ENCODE measurements at regions not wholly inside any gene's neighbourhood (a gene's known extent, or its start where the extent isn't known, plus 50 kb on each side); places are given as distances from the start of the nearest gene placed in this dataset.
A peak's percentile ranks its signal among the peaks of the same experiment; 100 is the strongest.

GRCh38 chr12:93130366-93131054, 201.4 kb upstream of the EEA1 start:
- ChIA-PET POLR2A (no interaction called here), CTCF (no interaction called here)
- no peaks in the 10 kb centered on the region for H3K9me3 ChIP-seq (ENCODE audit: control insufficient read depth, insufficient read depth, low read depth, low read length)
- H3K27ac ChIP-seq (ENCODE audit: extremely low read depth, low read depth, low read length): no peak overlapping the region
- TF ChIP-seq, protein P1, sequence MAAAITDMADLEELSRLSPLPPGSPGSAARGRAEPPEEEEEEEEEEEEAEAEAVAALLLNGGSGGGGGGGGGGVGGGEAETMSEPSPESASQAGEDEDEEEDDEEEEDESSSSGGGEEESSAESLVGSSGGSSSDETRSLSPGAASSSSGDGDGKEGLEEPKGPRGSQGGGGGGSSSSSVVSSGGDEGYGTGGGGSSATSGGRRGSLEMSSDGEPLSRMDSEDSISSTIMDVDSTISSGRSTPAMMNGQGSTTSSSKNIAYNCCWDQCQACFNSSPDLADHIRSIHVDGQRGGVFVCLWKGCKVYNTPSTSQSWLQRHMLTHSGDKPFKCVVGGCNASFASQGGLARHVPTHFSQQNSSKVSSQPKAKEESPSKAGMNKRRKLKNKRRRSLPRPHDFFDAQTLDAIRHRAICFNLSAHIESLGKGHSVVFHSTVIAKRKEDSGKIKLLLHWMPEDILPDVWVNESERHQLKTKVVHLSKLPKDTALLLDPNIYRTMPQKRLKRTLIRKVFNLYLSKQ (tag by site-specific recombination; IDR thresholded peaks at IDR 0.05; ENCODE audit: borderline replicate concordance): no peak
- TF ChIP-seq ZBTB8A (tag by site-specific recombination; IDR thresholded peaks at IDR 0.05): 0 out of 2 replicates have a peak, but pooled peaks have one; percentile 14
- no peak overlapping the region for H3K4me3 ChIP-seq (ENCODE audit: low read depth, low read length)
- peaks cover 5% of the 10 kb centered on the region; the same call in 1 of the 2 replicates for H3K4me1 ChIP-seq (ENCODE audit: control insufficient read depth, insufficient read depth, low read length)
- H3K36me3 ChIP-seq (ENCODE audit: control insufficient read depth in 2 of 2, insufficient read depth in 1 of 2, low read length in 2 of 2): no peaks in the 10 kb centered on the region

- no peaks in the 10 kb centered on the region for H3K9me3 ChIP-seq (ENCODE audit: control insufficient read depth, insufficient read depth, low read depth, low read length)
- H3K27ac ChIP-seq (ENCODE audit: extremely low read depth, low read depth, low read length): no peak overlapping the region
- ChIA-PET CTCF (no interaction called here), POLR2A (no interaction called here)
- H3K4me3 ChIP-seq (ENCODE audit: low read depth, low read length): no peak overlapping the region
- H3K36me3 ChIP-seq (ENCODE audit: control insufficient read depth in 2 of 2, insufficient read depth in 1 of 2, low read length in 2 of 2): no peaks in the 10 kb centered on the region
- H3K4me1 ChIP-seq (ENCODE audit: control insufficient read depth, insufficient read depth, low read length): peaks cover 10% of the 10 kb centered on the region; the same call in 1 of the 2 replicates
- TF ChIP-seq ZNF433 (tag by site-specific recombination; IDR thresholded peaks at IDR 0.05; ENCODE audit: low read depth) (no peak), ZNF391 (tag by site-specific recombination; IDR thresholded peaks at IDR 0.05; ENCODE audit: borderline replicate concordance, low read depth) (no peak), ZNF561 (tag by site-specific recombination; IDR thresholded peaks at IDR 0.05; ENCODE audit: borderline replicate concordance) (no peak), ZNF558 (tag by site-specific recombination; IDR thresholded peaks at IDR 0.05) (no peak), ZNF223 (tag by site-specific recombination; IDR thresholded peaks at IDR 0.05) (no peak), ZNF473 (tag by site-specific recombination; IDR thresholded peaks at IDR 0.05) (no peak), OVOL3 (tag by site-specific recombination; IDR thresholded peaks at IDR 0.05) (no peak), ZNF37A (tag by site-specific recombination; IDR thresholded peaks at IDR 0.05) (no peak)
- TF ChIP-seq, protein P2, sequence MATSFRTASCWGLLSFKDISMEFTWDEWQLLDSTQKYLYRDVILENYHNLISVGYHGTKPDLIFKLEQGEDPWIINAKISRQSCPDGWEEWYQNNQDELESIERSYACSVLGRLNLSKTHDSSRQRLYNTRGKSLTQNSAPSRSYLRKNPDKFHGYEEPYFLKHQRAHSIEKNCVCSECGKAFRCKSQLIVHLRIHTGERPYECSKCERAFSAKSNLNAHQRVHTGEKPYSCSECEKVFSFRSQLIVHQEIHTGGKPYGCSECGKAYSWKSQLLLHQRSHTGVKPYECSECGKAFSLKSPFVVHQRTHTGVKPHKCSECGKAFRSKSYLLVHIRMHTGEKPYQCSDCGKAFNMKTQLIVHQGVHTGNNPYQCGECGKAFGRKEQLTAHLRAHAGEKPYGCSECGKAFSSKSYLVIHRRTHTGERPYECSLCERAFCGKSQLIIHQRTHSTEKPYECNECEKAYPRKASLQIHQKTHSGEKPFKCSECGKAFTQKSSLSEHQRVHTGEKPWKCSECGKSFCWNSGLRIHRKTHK (tag by site-specific recombination; IDR thresholded peaks at IDR 0.05): no peak
- TF ChIP-seq, protein P3, sequence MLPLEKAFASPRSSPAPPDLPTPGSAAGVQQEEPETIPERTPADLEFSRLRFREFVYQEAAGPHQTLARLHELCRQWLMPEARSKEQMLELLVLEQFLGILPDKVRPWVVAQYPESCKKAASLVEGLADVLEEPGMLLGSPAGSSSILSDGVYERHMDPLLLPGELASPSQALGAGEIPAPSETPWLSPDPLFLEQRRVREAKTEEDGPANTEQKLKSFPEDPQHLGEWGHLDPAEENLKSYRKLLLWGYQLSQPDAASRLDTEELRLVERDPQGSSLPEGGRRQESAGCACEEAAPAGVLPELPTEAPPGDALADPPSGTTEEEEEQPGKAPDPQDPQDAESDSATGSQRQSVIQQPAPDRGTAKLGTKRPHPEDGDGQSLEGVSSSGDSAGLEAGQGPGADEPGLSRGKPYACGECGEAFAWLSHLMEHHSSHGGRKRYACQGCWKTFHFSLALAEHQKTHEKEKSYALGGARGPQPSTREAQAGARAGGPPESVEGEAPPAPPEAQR (tag by site-specific recombination; IDR thresholded peaks at IDR 0.05): no peak
- TF ChIP-seq, protein P4, sequence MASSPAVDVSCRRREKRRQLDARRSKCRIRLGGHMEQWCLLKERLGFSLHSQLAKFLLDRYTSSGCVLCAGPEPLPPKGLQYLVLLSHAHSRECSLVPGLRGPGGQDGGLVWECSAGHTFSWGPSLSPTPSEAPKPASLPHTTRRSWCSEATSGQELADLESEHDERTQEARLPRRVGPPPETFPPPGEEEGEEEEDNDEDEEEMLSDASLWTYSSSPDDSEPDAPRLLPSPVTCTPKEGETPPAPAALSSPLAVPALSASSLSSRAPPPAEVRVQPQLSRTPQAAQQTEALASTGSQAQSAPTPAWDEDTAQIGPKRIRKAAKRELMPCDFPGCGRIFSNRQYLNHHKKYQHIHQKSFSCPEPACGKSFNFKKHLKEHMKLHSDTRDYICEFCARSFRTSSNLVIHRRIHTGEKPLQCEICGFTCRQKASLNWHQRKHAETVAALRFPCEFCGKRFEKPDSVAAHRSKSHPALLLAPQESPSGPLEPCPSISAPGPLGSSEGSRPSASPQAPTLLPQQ (tag by site-specific recombination; IDR thresholded peaks at IDR 0.05): no peak
- TF ChIP-seq, protein P5, sequence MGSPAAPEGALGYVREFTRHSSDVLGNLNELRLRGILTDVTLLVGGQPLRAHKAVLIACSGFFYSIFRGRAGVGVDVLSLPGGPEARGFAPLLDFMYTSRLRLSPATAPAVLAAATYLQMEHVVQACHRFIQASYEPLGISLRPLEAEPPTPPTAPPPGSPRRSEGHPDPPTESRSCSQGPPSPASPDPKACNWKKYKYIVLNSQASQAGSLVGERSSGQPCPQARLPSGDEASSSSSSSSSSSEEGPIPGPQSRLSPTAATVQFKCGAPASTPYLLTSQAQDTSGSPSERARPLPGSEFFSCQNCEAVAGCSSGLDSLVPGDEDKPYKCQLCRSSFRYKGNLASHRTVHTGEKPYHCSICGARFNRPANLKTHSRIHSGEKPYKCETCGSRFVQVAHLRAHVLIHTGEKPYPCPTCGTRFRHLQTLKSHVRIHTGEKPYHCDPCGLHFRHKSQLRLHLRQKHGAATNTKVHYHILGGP (tag by site-specific recombination; IDR thresholded peaks at IDR 0.05): no peak
These were observed 204.3 kb upstream of the EEA1 start for GRCh38 chr12:93133361-93133760.

Data from HEK293 (cell line).